ENCODE measurements at regions not wholly inside any gene's neighbourhood (a gene's known extent, or its start where the extent isn't known, plus 50 kb on each side); places are given as distances from the start of the nearest gene placed in this dataset.

DNA sequence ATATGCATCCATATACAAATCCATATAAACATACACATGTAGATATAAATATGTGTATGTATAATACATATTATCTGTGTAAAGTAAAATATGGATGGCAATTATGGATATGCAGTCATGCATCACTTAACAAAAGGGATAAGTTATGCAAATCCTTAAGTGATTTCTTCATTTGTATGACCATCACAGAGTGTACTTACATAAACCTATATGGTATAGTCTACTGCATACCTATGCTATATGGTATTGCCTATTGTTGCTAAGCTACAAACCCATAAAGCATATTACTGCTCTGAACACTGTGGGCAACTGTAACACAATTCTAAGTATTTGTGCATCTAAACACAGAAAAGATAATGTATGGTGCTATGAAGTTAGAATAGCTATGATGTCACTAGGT is 227.2 kb downstream of the SLC6A15 start:
- Mint-ChIP-seq H3K9me3 (ENCODE audit: low read depth) (no peaks in the 10 kb centered on the region), H3K4me3 (ENCODE audit: low read depth) (no peak overlapping the region), H3K27me3 (no peaks in the 10 kb centered on the region), H3K27ac (no peak overlapping the region), H3K36me3 (ENCODE audit: insufficient read depth) (no peaks in the 10 kb centered on the region), H3K4me1 (ENCODE audit: low read depth) (no peaks in the 10 kb centered on the region)
- TF ChIP-seq, protein P1, sequence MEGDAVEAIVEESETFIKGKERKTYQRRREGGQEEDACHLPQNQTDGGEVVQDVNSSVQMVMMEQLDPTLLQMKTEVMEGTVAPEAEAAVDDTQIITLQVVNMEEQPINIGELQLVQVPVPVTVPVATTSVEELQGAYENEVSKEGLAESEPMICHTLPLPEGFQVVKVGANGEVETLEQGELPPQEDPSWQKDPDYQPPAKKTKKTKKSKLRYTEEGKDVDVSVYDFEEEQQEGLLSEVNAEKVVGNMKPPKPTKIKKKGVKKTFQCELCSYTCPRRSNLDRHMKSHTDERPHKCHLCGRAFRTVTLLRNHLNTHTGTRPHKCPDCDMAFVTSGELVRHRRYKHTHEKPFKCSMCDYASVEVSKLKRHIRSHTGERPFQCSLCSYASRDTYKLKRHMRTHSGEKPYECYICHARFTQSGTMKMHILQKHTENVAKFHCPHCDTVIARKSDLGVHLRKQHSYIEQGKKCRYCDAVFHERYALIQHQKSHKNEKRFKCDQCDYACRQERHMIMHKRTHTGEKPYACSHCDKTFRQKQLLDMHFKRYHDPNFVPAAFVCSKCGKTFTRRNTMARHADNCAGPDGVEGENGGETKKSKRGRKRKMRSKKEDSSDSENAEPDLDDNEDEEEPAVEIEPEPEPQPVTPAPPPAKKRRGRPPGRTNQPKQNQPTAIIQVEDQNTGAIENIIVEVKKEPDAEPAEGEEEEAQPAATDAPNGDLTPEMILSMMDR (IDR thresholded peaks at IDR 0.05; ENCODE audit: unreplicated experiment): no peak
- DNase-seq (ENCODE audit: low spot score, unreplicated experiment): no peak

DNA sequence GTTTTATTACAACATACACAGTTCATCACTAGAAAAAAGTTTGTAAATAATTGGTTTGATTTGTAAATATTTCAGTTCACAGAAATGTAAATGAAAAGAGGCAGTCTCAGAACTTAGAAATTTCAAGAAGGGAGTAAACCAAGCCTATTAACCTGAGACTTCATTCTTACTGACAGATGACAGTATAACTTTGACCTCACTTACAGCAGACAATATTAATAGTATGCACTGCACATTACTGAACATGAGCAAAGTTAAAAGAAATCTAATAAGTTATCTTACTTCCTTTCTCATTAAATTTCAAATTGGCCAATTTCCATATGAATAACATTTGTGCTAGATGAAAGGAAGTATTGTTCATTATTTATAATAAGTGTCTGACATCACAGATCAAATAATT is 235.8 kb downstream of the SLC6A15 start:
- Mint-ChIP-seq H3K9me3 (ENCODE audit: low read depth) (no peaks in the 10 kb centered on the region), H3K27me3 (no peaks in the 10 kb centered on the region), H3K4me3 (ENCODE audit: low read depth) (no peak overlapping the region), H3K4me1 (ENCODE audit: low read depth) (no peaks in the 10 kb centered on the region), H3K27ac (no peak overlapping the region), H3K36me3 (ENCODE audit: insufficient read depth) (no peaks in the 10 kb centered on the region)
- DNase-seq (ENCODE audit: low spot score, unreplicated experiment): no peak
- TF ChIP-seq, protein P1 (IDR thresholded peaks at IDR 0.05; ENCODE audit: unreplicated experiment): no peak

DNA sequence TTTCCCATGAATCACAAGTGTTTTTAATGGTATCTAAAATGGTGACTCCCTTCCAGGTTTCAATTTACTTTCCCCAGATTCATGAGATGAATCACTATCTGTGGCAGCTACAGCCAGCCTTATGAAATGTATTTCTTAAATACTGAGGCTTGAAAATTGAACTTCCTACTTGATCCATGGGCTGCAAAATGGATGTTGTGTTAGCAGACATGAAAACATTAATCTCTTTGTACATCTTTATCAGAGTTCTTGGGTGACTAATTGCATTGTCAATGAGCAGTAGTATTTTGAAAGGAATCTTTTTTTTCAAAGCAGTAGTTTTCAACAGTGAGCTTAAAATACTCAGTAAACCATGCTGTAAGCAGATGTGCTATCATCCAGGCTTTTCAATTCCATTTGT is 250.8 kb downstream of the SLC6A15 start:
- no peak for DNase-seq (ENCODE audit: low spot score, unreplicated experiment)
- Mint-ChIP-seq H3K36me3 (ENCODE audit: insufficient read depth) (no peaks in the 10 kb centered on the region), H3K27ac (no peak overlapping the region), H3K9me3 (ENCODE audit: low read depth) (no peaks in the 10 kb centered on the region), H3K4me3 (ENCODE audit: low read depth) (no peak overlapping the region), H3K27me3 (no peaks in the 10 kb centered on the region), H3K4me1 (ENCODE audit: low read depth) (peaks cover 4% of the 10 kb centered on the region)
- TF ChIP-seq, protein P1 (IDR thresholded peaks at IDR 0.05; ENCODE audit: unreplicated experiment): no peak

DNA sequence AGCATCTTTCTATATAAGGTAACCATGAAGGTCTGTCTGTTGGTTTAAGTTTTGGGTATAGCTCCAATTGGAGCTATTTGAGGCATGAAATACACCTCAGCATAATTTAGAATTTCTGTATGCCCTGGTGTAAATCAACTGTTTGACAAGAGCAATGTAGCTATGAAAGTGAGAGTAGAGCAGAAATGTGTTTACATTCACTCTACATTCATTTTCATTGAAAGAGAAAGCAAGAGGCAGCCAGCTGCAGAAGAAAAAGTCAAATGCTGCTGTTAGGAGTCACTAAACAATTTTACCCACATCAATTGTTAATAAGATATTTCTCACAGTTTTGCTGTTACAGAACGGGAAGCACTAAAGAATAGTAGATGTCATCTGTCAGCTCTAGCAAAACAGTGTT is 252.5 kb downstream of the SLC6A15 start:
- H3K4me1 Mint-ChIP-seq (ENCODE audit: low read depth): peaks cover 4% of the 10 kb centered on the region
- H3K9me3 Mint-ChIP-seq (ENCODE audit: low read depth): no peaks in the 10 kb centered on the region
- no peaks in the 10 kb centered on the region for H3K36me3 Mint-ChIP-seq (ENCODE audit: insufficient read depth)

DNA sequence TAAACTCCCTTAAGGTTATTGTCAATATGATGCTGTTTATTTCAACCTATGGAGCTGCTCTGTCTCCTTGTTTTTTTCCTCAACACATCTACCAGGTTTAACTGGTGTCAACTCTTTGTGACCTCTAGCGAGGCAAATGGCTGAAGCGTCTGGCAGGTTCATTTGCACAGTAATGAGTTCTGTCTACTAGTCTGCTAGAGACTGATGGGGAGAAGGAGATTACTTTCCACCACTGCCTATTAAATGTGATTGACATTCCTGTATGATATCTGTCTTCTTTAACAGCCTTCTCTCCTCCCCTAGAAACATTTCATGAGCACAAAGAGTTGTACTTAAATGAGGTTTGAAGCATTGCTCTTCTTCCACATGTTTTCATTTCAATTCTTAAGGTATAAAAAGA is 253.7 kb downstream of the SLC6A15 start:
- Mint-ChIP-seq H3K9me3 (ENCODE audit: low read depth) (no peaks in the 10 kb centered on the region), H3K4me3 (ENCODE audit: low read depth) (no peak overlapping the region), H3K27ac (no peak overlapping the region), H3K36me3 (ENCODE audit: insufficient read depth) (no peaks in the 10 kb centered on the region), H3K27me3 (no peaks in the 10 kb centered on the region), H3K4me1 (ENCODE audit: low read depth) (peaks cover 4% of the 10 kb centered on the region)
- TF ChIP-seq, protein P1 (IDR thresholded peaks at IDR 0.05; ENCODE audit: unreplicated experiment): no peak
- DNase-seq (ENCODE audit: low spot score, unreplicated experiment): no peak

More for the DNA sequence above, 252.5 kb downstream of the SLC6A15 start:
- Mint-ChIP-seq H3K4me3 (ENCODE audit: low read depth) (no peak overlapping the region), H3K27me3 (no peaks in the 10 kb centered on the region), H3K27ac (no peak overlapping the region)
- TF ChIP-seq, protein P1 (IDR thresholded peaks at IDR 0.05; ENCODE audit: unreplicated experiment): no peak
- no peak for DNase-seq (ENCODE audit: low spot score, unreplicated experiment)

All from progenitor cell of endocrine pancreas (in vitro differentiated cells).